Endothelial cell of umbilical vein (primary cell): ENCODE measurements at regions not wholly inside any gene's neighbourhood (a gene's known extent, or its start where the extent isn't known, plus 50 kb on each side); places are given as distances from the start of the nearest gene placed in this dataset.

ENCODE experiments used
- EZH2 ChIP-seq: IDR thresholded peaks from 2 replicates; pipeline ENCODE4 v1.6.1; 2012; ENCODE audit warnings: borderline replicate concordance, low read depth, mild to moderate bottlenecking, moderate library complexity, low read length, inconsistent platforms; ENCODE audit not compliant: severe bottlenecking
- JUN ChIP-seq: IDR thresholded peaks from 2 replicates; pipeline ENCODE4 v1.6.1; 2011; ENCODE audit warnings: borderline replicate concordance, low read depth; ENCODE audit not compliant: insufficient read length, insufficient read depth
- POLR2A ChIP-seq: IDR thresholded peaks from 2 replicates; pipeline ENCODE4 v1.6.1; 2012; ENCODE audit warnings: low read depth, mild to moderate bottlenecking, control low read depth, low read length
- POLR2AphosphoS5 ChIP-seq: IDR thresholded peaks from 2 replicates; pipeline ENCODE4 v1.6.1; 2012; ENCODE audit warnings: low read depth, mild to moderate bottlenecking, control low read depth, low read length, moderate library complexity; ENCODE audit not compliant: insufficient read depth
- TF ChIP-seq, protein P1 (sequence below), 2 donors: IDR thresholded peaks; 1 replicate in 1 of 2; 2 replicates in 1 of 2; pipeline ENCODE4 v1.5.1; 2011; ENCODE audit warnings: low read length in 2 of 2, mild to moderate bottlenecking in 2 of 2, moderate library complexity in 2 of 2, control low read depth in 1 of 2, inconsistent platforms in 1 of 2, low read depth in 1 of 2; ENCODE audit not compliant: insufficient read depth in 1 of 2; ENCODE audit errors: extremely low read depth in 1 of 2
- TF ChIP-seq, protein P2 (sequence below): IDR thresholded peaks from 2 replicates; pipeline ENCODE4 v1.6.1; 2011; ENCODE audit not compliant: insufficient read depth, insufficient read length

DNA sequence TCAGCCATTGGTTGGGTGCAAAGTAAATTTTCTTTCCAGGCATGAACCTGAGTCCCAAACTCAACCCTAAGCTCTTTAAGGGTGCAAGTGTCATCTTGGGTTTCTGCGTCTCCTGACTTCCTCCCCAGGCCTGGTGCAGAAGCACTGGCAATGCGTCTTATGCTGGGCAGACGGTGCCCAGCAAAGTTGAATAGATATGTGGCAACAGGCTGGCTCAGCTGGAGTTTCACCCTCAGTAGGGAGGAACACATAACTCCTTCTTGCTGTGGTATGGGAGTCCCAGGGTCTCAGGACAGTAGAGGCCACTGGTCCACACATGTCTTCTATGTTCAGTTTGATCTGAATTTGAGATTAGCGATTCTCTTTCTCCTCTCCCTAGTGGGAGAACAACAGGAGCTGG is 181.3 kb downstream of the RPS24 start:
- TF ChIP-seq, protein P1, sequence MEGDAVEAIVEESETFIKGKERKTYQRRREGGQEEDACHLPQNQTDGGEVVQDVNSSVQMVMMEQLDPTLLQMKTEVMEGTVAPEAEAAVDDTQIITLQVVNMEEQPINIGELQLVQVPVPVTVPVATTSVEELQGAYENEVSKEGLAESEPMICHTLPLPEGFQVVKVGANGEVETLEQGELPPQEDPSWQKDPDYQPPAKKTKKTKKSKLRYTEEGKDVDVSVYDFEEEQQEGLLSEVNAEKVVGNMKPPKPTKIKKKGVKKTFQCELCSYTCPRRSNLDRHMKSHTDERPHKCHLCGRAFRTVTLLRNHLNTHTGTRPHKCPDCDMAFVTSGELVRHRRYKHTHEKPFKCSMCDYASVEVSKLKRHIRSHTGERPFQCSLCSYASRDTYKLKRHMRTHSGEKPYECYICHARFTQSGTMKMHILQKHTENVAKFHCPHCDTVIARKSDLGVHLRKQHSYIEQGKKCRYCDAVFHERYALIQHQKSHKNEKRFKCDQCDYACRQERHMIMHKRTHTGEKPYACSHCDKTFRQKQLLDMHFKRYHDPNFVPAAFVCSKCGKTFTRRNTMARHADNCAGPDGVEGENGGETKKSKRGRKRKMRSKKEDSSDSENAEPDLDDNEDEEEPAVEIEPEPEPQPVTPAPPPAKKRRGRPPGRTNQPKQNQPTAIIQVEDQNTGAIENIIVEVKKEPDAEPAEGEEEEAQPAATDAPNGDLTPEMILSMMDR (IDR thresholded peaks at IDR 0.05; ENCODE audit: extremely low read depth in 1 of 2, insufficient read depth in 1 of 2, low read depth in 1 of 2, low read length in 2 of 2): no peak
- TF ChIP-seq JUN (no peak), POLR2A (no peak), EZH2 (no peak), POLR2AphosphoS5 (no peak)
- TF ChIP-seq, protein P2, sequence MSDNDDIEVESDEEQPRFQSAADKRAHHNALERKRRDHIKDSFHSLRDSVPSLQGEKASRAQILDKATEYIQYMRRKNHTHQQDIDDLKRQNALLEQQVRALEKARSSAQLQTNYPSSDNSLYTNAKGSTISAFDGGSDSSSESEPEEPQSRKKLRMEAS: no peak
